Kidney epithelial cell (primary cell): ENCODE measurements at regions not wholly inside any gene's neighbourhood (a gene's known extent, or its start where the extent isn't known, plus 50 kb on each side); places are given as distances from the start of the nearest gene placed in this dataset.

Experiments used
- DNase-seq: peaks from one replicate; pipeline ENCODE4 v3.0.0-alpha.2; 2010; ENCODE audit warnings: low read depth
- H3K27me3 ChIP-seq: 2 replicates; pipeline ENCODE4 v1.6.0; 2011; ENCODE audit warnings: low read length; ENCODE audit not compliant: control insufficient read depth, insufficient read depth
- H3K36me3 ChIP-seq: 2 replicates; pipeline ENCODE4 v1.5.1; 2011; ENCODE audit warnings: low read length; ENCODE audit not compliant: control insufficient read depth, insufficient read depth
- H3K4me3 ChIP-seq: 2 replicates; pipeline ENCODE4 v1.5.1; 2011; ENCODE audit warnings: low read depth, mild to moderate bottlenecking, control low read depth, low read length
- TF ChIP-seq, protein P1 (sequence below): IDR thresholded peaks from 2 replicates; pipeline ENCODE4 v1.5.1; 2011; ENCODE audit warnings: mild to moderate bottlenecking, moderate library complexity, low read length, control low read depth, inconsistent platforms; ENCODE audit not compliant: insufficient read depth, poor library complexity, severe bottlenecking

DNA sequence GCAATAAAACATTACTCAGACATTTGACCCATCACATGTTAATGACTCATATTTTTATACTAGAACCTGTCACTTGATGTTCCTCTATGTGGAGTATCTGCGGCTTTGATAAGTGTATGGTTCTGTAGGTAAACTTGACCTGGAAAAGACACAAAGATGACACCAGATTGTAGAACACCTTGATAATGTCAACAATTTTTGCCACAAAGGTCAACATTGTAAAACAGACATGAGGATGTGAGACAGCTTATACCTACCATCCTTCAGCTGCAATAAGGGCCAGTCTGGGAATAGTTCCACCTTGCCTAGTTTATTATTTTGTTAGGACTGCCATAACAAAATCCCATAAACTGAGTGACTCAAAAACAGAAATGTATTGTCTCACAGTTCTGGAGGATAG is 202.4 kb downstream of the LMBRD1 start:
- no peaks in the 10 kb centered on the region for H3K27me3 ChIP-seq
- TF ChIP-seq, protein P1, sequence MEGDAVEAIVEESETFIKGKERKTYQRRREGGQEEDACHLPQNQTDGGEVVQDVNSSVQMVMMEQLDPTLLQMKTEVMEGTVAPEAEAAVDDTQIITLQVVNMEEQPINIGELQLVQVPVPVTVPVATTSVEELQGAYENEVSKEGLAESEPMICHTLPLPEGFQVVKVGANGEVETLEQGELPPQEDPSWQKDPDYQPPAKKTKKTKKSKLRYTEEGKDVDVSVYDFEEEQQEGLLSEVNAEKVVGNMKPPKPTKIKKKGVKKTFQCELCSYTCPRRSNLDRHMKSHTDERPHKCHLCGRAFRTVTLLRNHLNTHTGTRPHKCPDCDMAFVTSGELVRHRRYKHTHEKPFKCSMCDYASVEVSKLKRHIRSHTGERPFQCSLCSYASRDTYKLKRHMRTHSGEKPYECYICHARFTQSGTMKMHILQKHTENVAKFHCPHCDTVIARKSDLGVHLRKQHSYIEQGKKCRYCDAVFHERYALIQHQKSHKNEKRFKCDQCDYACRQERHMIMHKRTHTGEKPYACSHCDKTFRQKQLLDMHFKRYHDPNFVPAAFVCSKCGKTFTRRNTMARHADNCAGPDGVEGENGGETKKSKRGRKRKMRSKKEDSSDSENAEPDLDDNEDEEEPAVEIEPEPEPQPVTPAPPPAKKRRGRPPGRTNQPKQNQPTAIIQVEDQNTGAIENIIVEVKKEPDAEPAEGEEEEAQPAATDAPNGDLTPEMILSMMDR = no peak
- no peaks in the 10 kb centered on the region for H3K36me3 ChIP-seq
- DNase-seq = no peak
- H3K4me3 ChIP-seq = no peak overlapping the region

DNA sequence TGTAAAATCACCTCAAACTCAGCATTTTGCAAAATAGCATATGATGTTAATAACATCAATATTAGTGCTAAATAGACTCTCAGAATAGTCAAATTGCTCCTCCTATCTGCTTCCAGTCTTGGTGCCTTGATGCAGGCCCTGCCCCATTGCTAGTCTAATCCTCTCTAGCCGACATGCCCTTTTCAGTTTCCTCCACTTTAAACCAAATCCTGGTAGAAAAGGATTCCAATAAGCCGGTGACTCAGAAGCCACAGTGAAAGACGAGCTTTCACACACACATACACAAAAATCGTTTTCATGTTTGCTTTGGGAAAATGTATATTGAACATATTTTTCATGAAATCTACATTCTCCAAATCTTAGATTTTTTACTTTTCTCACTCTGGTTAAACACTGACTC is 203.1 kb downstream of the LMBRD1 start:
- no peak for DNase-seq

DNA sequence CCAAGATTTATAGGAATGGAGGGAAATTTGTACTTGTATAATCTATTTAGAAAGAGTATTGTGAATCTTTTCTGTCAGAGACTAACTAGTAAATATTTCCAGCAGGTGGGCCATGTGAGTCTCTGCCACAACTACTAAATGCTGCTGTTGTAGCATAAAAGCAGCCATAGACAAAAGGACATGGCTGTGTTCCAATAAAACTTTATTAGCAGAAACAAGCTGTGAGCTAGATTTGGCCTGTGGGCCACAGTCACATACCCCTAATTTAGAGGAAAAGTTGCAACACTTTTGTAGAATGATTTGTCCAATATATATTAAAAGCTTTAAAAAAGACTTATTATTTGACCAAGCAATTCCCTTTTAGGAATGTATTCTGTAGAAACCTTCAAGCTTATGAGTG is 207.2 kb downstream of the LMBRD1 start:
- TF ChIP-seq, protein P1 = no peak
- DNase-seq = no peak
- Histone ChIP-seq H3K36me3 (no peaks in the 10 kb centered on the region), H3K4me3 (no peak overlapping the region), H3K27me3 (no peaks in the 10 kb centered on the region)

More for the DNA sequence above, 203.1 kb downstream of the LMBRD1 start:
- no peaks in the 10 kb centered on the region for H3K27me3 ChIP-seq
- H3K36me3 ChIP-seq = no peaks in the 10 kb centered on the region
- TF ChIP-seq, protein P1 = no peak
- no peak overlapping the region for H3K4me3 ChIP-seq

DNA sequence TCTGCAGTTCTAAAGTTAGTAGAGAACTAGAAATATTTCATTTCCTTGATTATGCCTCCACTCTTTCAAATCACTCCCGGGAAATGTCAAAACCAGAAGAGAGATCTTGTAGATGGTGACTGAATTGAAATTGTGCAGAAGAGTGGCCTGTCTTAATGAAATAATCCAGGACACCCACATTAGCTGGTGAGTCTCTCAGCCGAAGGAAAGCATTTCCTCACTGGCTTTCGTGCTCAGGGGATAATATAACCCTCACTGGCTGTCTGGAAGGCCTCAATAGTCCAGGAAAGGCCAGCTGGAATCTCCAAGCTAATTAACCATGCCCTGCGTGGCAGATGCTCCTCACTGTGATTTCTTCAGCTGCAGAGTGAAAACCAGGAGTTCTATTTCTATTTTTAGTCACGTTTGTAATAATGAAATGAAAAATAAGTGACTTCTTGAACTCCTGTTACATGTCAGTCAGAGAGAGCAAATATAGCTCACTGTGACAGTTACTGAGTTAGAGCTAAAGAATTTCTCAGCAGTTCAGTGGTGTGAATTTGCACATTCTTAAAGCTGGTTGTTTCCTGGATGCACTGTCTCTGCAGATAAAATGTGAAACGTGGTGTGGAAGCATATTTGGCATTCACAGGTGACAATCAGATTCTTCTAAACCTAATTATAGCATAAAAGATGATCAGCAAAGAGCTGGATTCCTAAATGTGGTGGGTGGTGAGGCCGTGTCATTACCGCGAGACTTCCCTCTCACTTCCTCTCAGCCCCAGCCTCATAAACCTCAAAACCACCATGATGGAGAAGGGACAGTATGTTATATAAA is 211.7 kb downstream of the LMBRD1 start:
- H3K27me3 ChIP-seq = no peaks in the 10 kb centered on the region
- no peaks in the 10 kb centered on the region for H3K36me3 ChIP-seq
- no peak for DNase-seq
- TF ChIP-seq, protein P1 = no peak
- no peak overlapping the region for H3K4me3 ChIP-seq

DNA sequence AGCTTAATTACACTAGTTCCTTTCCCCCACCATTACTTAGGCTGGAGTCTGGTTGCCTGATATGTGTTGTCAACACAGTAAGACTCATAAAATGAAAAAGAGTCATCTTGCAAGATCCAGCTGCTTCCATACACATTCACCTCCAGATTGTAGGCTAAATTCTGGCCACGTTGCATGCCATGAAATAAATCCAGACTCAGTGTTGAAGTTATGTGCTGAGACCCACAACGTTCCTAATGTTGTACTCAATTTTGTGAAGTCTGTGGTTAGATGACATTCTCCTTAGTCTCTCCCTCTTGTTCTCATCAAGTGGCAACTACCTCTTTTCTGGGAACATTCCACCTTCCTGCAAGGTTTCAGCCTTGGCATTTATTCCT is 212.3 kb downstream of the LMBRD1 start:
- TF ChIP-seq, protein P1 = no peak
- Histone ChIP-seq H3K4me3 (no peak overlapping the region), H3K27me3 (no peaks in the 10 kb centered on the region), H3K36me3 (no peaks in the 10 kb centered on the region)
- DNase-seq = no peak

DNA sequence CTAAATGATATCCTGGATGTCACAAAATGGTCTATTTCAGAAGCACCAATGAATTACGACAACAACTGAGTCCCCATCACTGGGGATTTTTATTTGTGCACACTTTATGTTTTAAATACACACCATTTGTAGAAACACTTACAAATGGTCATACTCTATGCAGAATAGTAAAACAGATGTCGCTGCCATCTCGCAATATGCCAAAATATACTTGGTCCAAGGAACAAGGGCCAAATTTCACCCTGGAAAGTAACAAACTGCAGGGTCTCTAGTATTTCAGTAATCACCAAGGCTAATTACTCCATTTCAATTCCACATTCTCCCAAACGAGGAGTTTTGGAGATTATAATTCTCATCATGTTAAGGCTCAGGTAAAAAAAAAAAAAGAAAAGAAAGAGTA is 215.2 kb downstream of the LMBRD1 start:
- TF ChIP-seq, protein P1 = no peak
- Histone ChIP-seq H3K4me3 (no peak overlapping the region), H3K27me3 (no peaks in the 10 kb centered on the region), H3K36me3 (no peaks in the 10 kb centered on the region)
- DNase-seq = no peak
